Esophagus squamous epithelium (tissue), 5 donors: ENCODE measurements at regions not wholly inside any gene's neighbourhood (a gene's known extent, or its start where the extent isn't known, plus 50 kb on each side); places are given as distances from the start of the nearest gene placed in this dataset.
"Not testable (repeated sequence)": the region's sequence is repeated elsewhere in the genome, so short reads cannot be mapped to it uniquely, and the experiment has no call there.

Experiments
- DNase-seq: peaks from one replicate; lab custom pipeline; 2025; lab: John Stamatoyannopoulos, UW
- H3K27ac ChIP-seq, 4 donors: fragments of 200-600 bp; sonication (generic); one replicate each; pipeline ENCODE4 v1.5.1; 2016 to 2019; ENCODE audit warnings: mild to moderate bottlenecking in 1 of 4
- H3K27me3 ChIP-seq, 4 donors: fragments of 200-600 bp; sonication (generic); 1 replicate in 3 of 4; 2 replicates in 1 of 4; pipeline versions ENCODE4 v1.5.1 to v1.6.0; 2017 to 2021; ENCODE audit warnings: antibody characterized with exemption in 1 of 4
- H3K36me3 ChIP-seq, 3 donors: fragments of 200-600 bp; sonication (generic); one replicate each; pipeline ENCODE4 v1.5.1; 2016 to 2019
- H3K4me1 ChIP-seq, 3 donors: fragments of 200-600 bp; sonication (generic); one replicate each; pipeline ENCODE4 v1.5.1; 2017 to 2019
- H3K4me3 ChIP-seq, 4 donors: fragments of 200-600 bp; sonication (generic); 1 replicate in 3 of 4; 2 replicates in 1 of 4; pipeline ENCODE4 v1.5.1; 2016 to 2019; ENCODE audit warnings: mild to moderate bottlenecking in 2 of 4, moderate library complexity in 1 of 4
- H3K9me3 ChIP-seq, 3 donors: fragments of 200-600 bp; sonication (generic); one replicate each; pipeline ENCODE4 v1.5.1; 2016 to 2019
- POLR2A ChIP-seq, 4 donors: fragments of 450-650 bp; IDR thresholded peaks; one replicate each; pipeline ENCODE4 v1.6.1; 2017; ENCODE audit warnings: antibody characterized with exemption in 4 of 4, mild to moderate bottlenecking in 4 of 4, moderate library complexity in 3 of 4
- WGBS, 2 donors: methylation state at CpG; one replicate each; pipeline ENCODE4 v1.1.5; 2018; 5-methylcytosine and 5-hydroxymethylcytosine counted together
- intact Hi-C: fragments of 100-400 bp; cut with DNase I; formaldehyde crosslinking; loops from one replicate; pipeline ENCODE4 v1.15.0; 2022
- TF ChIP-seq, protein P1 (sequence below), 6 experiments: fragments of 450-650 bp in 4 of 6; fragments of 200-600 bp in 2 of 6; sonication (generic) in 2 of 6; IDR thresholded peaks; one replicate each; pipeline ENCODE4 v1.5.1; 2016 to 2019; ENCODE audit warnings: antibody characterized with exemption in 6 of 6, mild to moderate bottlenecking in 4 of 6, moderate library complexity in 4 of 6
- donor health status: DM: yes; HTN: yes; CAD: no.

DNA sequence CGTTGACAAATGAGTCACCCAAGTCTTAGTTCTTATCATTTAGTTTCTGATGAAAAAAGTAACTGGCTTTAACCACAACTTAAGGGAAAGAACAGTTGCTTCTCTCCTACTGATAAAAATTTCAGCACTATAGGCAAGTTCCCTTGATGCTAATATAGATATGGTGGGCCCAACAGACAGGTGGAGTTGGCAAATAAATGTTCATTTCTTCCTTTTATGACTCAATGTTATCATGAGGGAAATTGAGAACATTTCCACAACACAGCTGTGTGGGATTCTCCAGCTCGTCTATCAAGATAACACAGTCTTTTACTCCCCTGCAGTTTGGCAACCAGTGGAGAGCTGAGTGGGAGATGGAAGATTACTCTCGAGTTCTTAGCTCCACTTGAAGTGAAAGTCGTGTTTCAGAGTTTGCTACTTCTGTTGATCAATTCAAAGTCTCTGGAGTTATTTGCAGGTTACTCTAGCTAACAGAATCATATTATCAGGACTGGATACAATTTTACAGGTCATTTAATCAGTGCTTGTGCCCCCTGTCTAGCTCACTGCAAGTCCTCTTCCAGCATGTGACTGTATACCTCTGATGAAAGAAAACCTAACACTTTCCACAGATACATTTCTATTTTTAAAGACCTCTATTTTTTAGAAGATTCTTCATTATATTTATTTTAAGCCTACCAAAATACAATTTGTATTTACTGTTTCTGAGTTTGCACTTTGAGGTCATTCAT is 270.6 kb upstream of the GK2 start:
- DNase-seq: no peak
- WGBS, 2 donors: 52 to 54% methylated on average over 4 of the region's 4 CpGs
- Histone ChIP-seq H3K4me1 (peaks cover 0 to 3% (median 0%) of the 10 kb centered on the region in 3 donors), H3K4me3 (no peak overlapping the region), H3K27ac (no peak overlapping the region), H3K36me3 (no peaks in the 10 kb centered on the region), H3K9me3 (no peaks in the 10 kb centered on the region), H3K27me3 (no peaks in the 10 kb centered on the region)
- intact Hi-C loops: no loop called here
- TF ChIP-seq, protein P1, sequence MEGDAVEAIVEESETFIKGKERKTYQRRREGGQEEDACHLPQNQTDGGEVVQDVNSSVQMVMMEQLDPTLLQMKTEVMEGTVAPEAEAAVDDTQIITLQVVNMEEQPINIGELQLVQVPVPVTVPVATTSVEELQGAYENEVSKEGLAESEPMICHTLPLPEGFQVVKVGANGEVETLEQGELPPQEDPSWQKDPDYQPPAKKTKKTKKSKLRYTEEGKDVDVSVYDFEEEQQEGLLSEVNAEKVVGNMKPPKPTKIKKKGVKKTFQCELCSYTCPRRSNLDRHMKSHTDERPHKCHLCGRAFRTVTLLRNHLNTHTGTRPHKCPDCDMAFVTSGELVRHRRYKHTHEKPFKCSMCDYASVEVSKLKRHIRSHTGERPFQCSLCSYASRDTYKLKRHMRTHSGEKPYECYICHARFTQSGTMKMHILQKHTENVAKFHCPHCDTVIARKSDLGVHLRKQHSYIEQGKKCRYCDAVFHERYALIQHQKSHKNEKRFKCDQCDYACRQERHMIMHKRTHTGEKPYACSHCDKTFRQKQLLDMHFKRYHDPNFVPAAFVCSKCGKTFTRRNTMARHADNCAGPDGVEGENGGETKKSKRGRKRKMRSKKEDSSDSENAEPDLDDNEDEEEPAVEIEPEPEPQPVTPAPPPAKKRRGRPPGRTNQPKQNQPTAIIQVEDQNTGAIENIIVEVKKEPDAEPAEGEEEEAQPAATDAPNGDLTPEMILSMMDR (IDR thresholded peaks at IDR 0.05): no peak
- no peak for TF ChIP-seq POLR2A (IDR thresholded peaks at IDR 0.05)

DNA sequence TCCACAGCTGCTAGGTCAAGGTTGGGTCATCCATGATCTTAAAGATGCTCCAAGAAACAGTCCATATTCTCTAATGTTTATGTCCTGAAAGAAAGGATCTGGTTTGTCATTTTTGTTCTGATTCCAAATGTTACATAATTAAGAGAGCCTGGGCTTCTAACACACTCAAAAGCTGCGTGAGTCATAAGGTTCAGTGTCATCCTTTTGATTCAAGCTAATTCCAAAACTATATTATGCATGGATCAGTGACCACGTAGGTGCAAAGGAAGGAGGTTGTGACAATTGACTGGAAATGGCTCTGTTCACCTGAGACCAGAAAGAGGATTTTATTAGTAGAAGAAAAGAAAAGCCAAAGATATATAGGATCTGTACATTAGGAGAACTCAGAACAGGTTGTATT is 268.7 kb upstream of the GK2 start:
- no peaks in the 10 kb centered on the region for H3K9me3 ChIP-seq
- no peaks in the 10 kb centered on the region for H3K4me1 ChIP-seq
- no peaks in the 10 kb centered on the region for H3K27me3 ChIP-seq
- no peak for DNase-seq
- no peak for TF ChIP-seq POLR2A (IDR thresholded peaks at IDR 0.05)
- TF ChIP-seq, protein P1 (IDR thresholded peaks at IDR 0.05): no peak
- H3K27ac ChIP-seq: no peak overlapping the region
- H3K4me3 ChIP-seq: no peak overlapping the region
- intact Hi-C loops: no loop called here
- 26 to 34% methylated on average over 2 of the region's 2 CpGs for whole genome bisulfite sequencing, 2 donors
- no peaks in the 10 kb centered on the region for H3K36me3 ChIP-seq

- H3K27ac ChIP-seq, H3K4me1 ChIP-seq, DNase-seq, intact Hi-C loops, H3K4me3 ChIP-seq, H3K27me3 ChIP-seq, H3K9me3 ChIP-seq, H3K36me3 ChIP-seq: not testable (repeated sequence)
- WGBS, 2 donors: 94 to 96% methylated on average over 4 of the region's 4 CpGs
Measured at GRCh38 chr4:79674906-79675305, 266.9 kb upstream of the GK2 start.

DNA sequence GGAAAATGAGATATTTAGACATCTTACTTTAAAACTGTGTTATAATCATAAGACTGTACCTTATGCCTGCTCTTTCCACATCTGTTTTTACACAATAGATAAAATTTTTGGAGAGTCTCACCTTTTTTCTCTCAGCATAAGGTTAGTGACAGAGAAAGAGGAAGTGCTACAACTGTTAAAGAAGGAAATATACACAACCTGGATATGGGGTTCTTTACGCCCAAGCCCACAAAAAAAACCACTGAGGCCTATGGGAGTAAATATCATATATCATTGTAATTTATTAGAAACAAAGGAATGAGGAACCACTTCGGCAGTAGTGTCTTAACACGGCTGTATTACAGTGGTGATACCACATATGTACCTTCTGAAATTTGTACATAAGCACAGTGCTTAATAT is 265.9 kb upstream of the GK2 start:
- no peak for DNase-seq
- WGBS, 2 donors: 48 to 70% methylated on average over 3 of the region's 3 CpGs
- H3K4me3 ChIP-seq: no peak overlapping the region
- intact Hi-C loops: no loop called here
- H3K27ac ChIP-seq: no peak overlapping the region
- no peaks in the 10 kb centered on the region for H3K36me3 ChIP-seq
- no peaks in the 10 kb centered on the region for H3K4me1 ChIP-seq
- no peaks in the 10 kb centered on the region for H3K27me3 ChIP-seq
- TF ChIP-seq, protein P1 (IDR thresholded peaks at IDR 0.05): no peak
- TF ChIP-seq POLR2A (IDR thresholded peaks at IDR 0.05): no peak
- no peaks in the 10 kb centered on the region for H3K9me3 ChIP-seq

GRCh38 chr4:79673377-79673776 is 265.3 kb upstream of the GK2 start:
- Histone ChIP-seq H3K4me3 (no peak overlapping the region), H3K36me3 (no peaks in the 10 kb centered on the region), H3K4me1 (no peaks in the 10 kb centered on the region), H3K27ac (no peak overlapping the region), H3K9me3 (no peaks in the 10 kb centered on the region), H3K27me3 (no peaks in the 10 kb centered on the region)
- TF ChIP-seq, protein P1 (IDR thresholded peaks at IDR 0.05): no peak
- no peak for TF ChIP-seq POLR2A (IDR thresholded peaks at IDR 0.05)
- WGBS, 2 donors: 59 to 67% methylated on average over 7 of the region's 7 CpGs
- intact Hi-C loops: no loop called here
- no peak for DNase-seq
